ENCODE measurements at regions not wholly inside any gene's neighbourhood (a gene's known extent, or its start where the extent isn't known, plus 50 kb on each side); places are given as distances from the start of the nearest gene placed in this dataset.
"Not testable (repeated sequence)": the region's sequence is repeated elsewhere in the genome, so short reads cannot be mapped to it uniquely, and the experiment has no call there.

- in situ Hi-C loops (cut with HindIII; ENCODE audit: low sequenced_read_pairs) = no loop called here
These were observed 1674.1 kb upstream of the B3GALT2 start for GRCh38 chr1:194860248-194861201.

DNA sequence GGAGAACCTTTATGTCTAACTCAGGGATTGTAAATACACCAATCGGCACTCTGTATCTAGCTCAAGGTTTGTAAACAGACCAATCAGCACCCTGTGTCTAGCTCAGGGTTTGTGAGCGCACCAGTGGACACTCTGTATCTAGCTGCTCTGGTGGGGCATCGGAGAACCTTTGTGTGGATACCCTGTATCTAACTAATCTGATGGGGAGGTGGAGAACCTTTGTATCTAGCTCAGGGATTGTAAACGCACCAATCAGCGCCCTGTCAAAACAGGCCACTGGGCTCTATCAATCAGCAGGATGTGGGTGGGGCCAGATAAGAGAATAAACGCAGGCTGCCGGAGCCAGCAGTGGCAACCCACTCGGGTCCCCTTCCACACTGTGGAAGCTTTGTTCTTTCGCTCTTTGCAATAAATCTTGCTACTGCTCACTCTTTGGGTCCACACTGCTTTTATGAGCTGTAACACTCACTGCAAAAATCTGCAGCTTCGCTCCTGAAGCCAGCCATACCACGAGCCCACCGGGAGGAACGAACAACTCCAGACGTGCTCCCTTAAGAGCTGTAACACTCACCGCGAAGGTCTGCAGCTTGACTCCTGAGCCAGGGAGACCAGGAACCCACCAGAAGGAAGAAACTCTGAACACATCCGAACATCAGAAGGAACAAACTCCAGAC is 1673.2 kb upstream of the B3GALT2 start:
- in situ Hi-C loops (cut with HindIII; ENCODE audit: low sequenced_read_pairs) = not testable (repeated sequence)

DNA sequence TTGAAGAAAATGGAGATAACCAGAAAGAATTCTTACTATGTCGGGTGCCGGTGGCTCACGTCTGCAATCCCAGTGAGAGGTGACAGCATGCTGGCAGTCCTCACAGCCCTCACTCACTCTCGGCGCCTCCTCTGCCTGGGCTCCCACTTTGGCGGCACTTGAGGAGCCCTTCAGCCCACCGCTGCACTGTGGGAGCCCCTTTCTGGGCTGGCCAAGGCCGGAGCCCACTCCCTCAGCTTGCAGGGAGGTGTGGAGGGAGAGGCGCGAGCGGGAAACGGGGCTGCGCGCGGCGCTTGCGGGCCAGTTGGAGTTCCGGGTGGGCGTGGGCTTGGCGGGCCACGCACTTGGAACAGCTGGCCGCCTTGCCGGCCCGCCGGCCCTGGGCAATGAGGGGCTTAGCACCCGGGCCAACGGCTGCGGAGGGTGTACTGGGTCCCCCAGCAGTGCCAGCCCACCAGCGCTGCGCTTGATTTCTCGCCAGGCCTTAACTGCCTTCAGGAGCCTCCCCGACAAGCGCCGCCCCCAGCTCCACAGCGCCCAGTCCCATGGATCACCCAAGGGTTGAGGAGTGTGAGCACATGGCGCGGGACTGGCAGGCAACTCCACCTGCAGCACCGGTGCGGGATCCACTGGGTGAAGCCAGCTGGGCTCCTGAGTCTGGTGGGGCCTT is 1672.5 kb upstream of the B3GALT2 start:
- in situ Hi-C loops (cut with HindIII; ENCODE audit: low sequenced_read_pairs) = not testable (repeated sequence)

GRCh38 chr1:194857413-194857812 is 1671.0 kb upstream of the B3GALT2 start:
- in situ Hi-C loops (cut with HindIII; ENCODE audit: low sequenced_read_pairs) = no loop called here

DNA sequence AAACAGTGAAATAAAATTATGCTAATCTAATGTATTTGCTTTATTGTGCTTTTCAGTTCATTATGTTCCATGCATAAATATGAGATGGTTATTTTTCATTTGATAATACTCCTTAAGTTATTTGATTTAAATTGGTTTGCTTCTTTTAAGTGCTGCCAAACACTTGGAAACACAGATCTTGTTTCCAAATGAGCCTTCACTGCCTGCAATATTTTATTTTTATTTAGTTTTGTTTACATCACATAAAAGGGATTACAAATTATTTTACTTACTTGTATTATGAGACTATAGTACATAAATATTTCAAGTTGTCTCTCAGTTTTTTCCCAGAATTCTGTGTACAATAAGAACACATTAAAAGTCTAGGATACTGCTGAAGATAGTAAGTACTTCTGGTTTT is 1662.4 kb upstream of the B3GALT2 start:
- in situ Hi-C loops (cut with HindIII; ENCODE audit: low sequenced_read_pairs) = no loop called here

GRCh38 chr1:194846488-194846887 is 1660.1 kb upstream of the B3GALT2 start:
- in situ Hi-C loops (cut with HindIII; ENCODE audit: low sequenced_read_pairs) = no loop called here

DNA sequence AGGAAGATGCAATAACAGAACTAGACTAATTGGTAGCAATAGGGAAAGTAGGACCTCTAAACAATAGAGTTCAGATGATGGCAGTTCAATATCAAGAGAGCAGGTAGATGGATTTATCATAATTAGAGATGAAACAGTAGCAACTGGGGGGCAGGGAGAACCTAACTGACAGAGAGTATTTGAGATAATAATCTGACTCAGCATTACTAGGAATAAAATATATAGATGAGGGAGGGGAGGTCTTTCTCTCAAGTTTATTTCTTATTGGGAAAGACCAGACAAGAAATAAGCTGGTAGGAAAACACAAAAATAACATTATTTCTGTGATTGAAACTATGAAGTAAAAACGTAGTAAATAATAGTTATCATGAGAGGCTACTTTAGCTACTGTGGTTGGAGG is 1656.7 kb upstream of the B3GALT2 start:
- in situ Hi-C loops (cut with HindIII; ENCODE audit: low sequenced_read_pairs) = no loop called here

DNA sequence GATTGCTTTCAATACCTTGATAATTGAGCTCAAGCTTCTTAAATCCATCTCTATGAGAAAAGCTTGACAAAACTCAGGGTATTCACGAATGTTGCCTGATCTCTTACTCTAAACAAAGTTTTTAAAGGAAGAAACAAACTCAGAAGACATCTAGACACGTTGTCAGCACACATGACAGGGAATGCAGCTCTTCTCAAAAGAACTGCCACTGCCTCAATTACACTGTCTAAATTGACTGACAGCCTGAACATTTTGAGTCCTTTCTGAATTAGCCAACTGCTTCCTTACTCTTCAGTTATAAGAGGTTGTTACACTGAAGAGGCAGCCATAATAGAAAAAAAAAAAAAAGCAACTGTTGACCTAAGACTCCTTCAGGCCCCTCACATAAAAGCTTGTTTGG is 1646.7 kb upstream of the B3GALT2 start:
- in situ Hi-C loops (cut with HindIII; ENCODE audit: low sequenced_read_pairs) = no loop called here

DNA sequence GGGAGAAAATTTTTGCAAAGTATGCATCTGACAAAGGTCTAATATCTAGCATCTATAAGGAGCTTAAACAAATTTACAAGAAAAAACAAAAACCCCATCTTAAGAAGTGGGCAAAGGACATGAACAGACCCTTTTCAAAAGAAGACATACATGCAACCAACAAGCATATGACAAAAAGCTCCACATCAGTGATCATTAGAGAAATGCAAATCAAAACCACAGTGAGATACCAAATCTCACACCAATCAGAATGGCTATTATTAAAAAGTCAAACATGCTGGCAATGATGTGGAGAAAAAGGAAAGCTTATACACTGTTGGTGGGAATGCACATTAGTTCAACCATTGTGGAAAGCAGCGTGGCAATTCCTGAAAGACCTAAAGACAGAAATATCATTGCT is 1645.2 kb upstream of the B3GALT2 start:
- in situ Hi-C loops (cut with HindIII; ENCODE audit: low sequenced_read_pairs) = not testable (repeated sequence)

GRCh38 chr1:194830387-194830786 is 1644.0 kb upstream of the B3GALT2 start:
- in situ Hi-C loops (cut with HindIII; ENCODE audit: low sequenced_read_pairs) = no loop called here

DNA sequence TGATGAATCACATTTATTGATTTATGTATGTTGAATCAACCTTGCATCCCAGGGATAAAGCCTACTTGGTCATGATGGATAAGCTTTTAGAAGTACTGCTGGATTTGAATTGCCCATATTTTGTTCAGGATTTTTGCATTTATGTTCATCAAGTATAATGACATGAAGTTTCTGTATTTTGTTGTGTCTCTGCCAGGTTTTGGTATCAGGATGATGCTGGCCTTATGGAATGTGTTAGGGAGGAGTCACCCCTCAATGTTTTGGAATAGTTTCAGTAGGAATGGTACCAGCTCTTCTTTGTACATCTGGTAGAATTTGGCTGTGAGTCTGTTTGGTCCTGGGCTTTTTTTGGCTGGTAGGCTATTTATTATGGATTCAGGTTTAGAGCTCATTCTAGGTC is 1643.1 kb upstream of the B3GALT2 start:
- in situ Hi-C loops (cut with HindIII; ENCODE audit: low sequenced_read_pairs) = no loop called here

DNA sequence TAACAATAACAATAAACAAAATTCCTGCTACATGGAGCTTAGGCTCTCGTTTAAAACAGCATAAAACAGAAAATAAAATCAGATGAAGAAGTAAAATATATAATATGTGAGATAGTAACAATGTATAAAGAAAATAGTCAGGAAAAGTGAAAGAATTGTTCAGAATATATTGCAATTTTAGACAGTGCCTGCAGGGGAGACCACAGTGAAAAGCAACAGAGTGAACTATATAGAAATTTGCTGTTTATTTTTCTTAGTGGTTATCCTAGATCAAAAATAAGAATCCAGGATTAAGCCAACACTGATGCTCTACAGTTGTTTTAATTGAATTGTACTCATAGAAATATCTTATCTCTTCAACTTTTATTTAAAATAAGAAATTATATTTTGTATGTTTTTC is 1639.0 kb upstream of the B3GALT2 start:
- in situ Hi-C loops (cut with HindIII; ENCODE audit: low sequenced_read_pairs) = no loop called here

DNA sequence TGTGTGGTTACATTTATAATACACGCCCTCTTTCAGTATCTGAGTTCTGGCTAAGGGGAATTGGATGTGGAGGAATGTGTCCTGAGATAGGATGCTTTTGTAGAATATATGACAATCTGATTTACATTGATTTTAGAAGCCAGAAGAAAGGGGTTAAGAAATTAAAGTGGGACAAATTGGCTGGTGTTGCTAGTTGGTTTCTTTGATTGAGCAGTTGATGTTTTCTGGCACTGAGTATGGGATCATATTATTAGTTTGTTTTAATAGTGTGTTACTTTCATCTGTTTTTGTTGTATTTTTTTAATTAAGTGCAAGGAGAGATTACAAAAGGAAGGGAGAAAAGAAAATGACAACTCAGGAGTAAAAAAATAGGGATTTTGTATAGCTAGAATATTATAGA is 1634.7 kb upstream of the B3GALT2 start:
- in situ Hi-C loops (cut with HindIII; ENCODE audit: low sequenced_read_pairs) = no loop called here

GRCh38 chr1:194818674-194819073 is 1632.3 kb upstream of the B3GALT2 start:
- in situ Hi-C loops (cut with HindIII; ENCODE audit: low sequenced_read_pairs) = no loop called here

DNA sequence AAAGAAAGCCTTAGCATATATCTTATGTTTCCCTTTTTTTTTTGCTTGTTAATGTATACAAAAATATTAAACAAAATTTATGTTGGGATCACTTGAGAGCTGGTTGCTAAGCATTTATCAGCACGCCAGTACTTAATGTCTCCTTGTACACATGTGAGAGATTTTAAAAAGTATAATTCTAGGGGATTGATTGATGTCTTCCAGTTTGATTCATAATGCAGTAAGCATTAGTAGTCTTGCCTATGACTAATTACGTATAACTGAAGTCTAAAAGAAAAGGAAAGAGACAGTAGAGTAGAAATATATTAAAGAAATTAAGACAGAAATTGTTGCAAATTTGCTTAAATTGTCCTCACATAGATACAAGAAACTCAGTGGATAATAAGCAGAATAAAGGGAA is 1630.4 kb upstream of the B3GALT2 start:
- in situ Hi-C loops (cut with HindIII; ENCODE audit: low sequenced_read_pairs) = no loop called here

DNA sequence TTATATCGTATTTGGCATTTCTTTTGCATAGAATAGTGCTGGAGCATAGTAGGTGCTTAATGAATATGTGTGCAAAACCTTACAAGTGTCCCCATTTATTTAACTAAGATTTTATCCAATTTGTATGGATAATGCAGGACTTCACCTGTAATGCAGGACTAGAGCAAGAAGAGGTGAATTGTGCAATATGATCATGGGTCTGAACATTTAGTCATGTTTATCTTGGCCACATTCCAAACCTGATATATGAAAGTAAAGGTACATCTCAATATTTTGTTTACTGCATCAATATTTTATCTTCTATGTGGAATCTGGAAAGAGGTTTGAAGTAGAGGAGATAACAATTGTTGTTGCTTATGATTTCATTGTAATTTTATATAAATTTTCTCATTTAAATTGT is 1626.7 kb upstream of the B3GALT2 start:
- in situ Hi-C loops (cut with HindIII; ENCODE audit: low sequenced_read_pairs) = no loop called here

GRCh38 chr1:194809665-194810064 is 1623.3 kb upstream of the B3GALT2 start:
- in situ Hi-C loops (cut with HindIII; ENCODE audit: low sequenced_read_pairs) = no loop called here

DNA sequence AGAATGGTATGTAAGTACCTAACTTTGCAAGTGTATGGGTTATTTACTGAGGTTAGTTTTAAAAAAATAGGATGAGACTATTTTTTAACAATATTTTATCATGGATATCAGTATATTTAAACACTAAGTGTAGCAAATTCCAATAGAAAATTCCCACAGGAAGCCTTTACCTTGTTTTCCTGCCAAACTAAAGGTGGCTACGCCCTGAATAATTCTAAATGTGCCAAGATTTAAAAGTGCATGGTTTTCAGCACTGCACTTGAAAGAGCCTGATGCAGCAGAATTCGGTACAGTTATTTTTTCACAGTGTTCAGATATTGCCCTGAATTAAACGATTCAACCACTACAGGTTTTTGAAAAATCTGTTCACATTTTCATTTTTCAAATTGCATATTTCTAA is 1622.8 kb upstream of the B3GALT2 start:
- in situ Hi-C loops (cut with HindIII; ENCODE audit: low sequenced_read_pairs) = no loop called here

DNA sequence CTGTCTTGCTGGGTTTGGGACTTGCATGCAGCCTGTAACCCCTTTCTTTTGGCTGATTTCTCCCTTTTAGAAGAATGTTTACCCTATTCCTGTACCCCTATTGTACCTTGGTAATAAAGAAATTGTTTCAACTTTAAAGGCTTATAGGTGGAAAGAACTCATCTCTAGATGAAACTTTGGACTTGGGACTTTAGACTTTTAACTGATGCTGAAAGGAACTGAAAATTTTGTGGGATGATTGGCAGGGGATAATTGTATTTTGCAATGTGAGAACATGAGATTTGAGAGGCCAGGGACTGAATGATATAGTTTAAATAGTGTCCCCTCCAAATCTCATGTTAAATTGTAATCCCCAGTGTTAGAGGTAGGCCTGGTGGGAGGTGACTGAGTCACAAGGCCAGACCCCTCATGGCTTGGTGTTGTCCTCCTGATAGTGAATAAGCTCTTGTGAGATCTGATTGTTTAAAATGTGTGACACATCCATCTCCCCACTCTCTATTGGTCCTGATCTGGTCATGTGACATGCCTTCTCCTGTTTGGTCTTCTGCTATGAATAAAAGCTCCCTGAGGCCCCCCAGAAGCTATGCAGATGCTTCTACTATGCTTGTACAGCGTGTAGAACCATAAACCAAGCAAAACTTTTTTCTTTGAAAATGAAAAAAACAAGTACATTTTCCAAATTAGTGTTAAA is 1621.3 kb upstream of the B3GALT2 start:
- in situ Hi-C loops (cut with HindIII; ENCODE audit: low sequenced_read_pairs) = no loop called here

DNA sequence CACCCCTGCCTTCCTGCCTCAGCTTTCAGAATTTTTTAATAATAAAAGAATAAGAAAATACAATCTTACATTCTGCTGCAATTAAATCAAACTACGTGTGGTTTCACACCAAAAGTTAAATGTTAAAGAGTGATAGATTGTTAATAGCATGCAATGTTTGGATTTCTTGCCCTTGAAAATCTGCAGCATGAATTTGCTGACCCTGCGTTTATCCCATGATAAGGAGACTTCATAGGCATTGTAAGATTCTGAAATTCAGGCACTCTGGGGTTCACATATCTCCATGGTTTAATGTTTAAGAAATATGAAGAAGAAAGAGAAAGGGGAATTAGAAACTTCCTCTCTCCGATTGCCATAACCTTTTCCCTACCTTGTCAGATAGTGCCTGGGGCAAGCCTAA is 1616.2 kb upstream of the B3GALT2 start:
- in situ Hi-C loops (cut with HindIII; ENCODE audit: low sequenced_read_pairs) = no loop called here

DNA sequence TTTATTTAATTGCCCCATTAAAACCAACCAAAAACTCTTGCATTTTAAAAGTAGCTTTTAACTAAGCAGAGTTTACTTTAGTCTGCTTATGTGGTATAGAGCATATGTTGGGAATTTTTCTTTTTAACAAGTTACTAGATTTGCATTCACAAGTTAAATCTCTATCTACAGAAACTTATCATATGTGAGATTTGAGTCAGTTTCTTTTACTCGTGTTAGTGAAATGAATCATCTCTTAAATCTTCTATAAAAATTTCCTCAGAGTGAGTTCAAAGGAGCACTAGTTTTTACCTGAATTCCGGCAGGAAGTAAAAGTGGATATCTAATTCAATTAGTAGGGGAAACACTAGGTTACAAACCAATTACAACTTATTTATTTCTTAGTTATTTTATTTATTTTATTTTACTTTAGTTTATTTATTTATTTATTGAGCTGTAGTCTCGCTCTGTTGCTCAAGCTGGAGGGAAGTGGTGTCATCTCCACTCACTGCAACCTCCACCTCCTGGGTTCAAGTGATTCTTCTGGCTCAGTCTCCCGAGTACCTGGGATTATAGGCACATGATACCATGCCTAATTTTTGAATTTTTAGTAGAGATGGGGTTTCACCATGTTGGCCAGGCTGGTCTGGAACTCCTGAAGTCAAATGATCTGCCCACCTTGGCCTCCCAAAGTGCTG is 1609.6 kb upstream of the B3GALT2 start:
- in situ Hi-C loops (cut with HindIII; ENCODE audit: low sequenced_read_pairs) = no loop called here

Data from endothelial cell of hepatic sinusoid (primary cell).